HUES6 (cell line): ENCODE measurements at regions not wholly inside any gene's neighbourhood (a gene's known extent, or its start where the extent isn't known, plus 50 kb on each side); places are given as distances from the start of the nearest gene placed in this dataset.

Experiments used
- H3K27ac ChIP-seq: 2 replicates; pipeline ENCODE4 v1.7.0; 2013; ENCODE audit warnings: low read depth, mild to moderate bottlenecking, low read length, inconsistent platforms
- H3K27me3 ChIP-seq: 2 replicates; pipeline ENCODE4 v1.6.1; 2013; ENCODE audit warnings: low read length; ENCODE audit not compliant: control insufficient read depth, insufficient read depth
- H3K36me3 ChIP-seq: 2 replicates; pipeline ENCODE4 v1.6.1; 2013; ENCODE audit warnings: low read length; ENCODE audit not compliant: control insufficient read depth, insufficient read depth
- H3K4me1 ChIP-seq: 2 replicates; pipeline ENCODE4 v1.6.1; 2013; ENCODE audit warnings: low read length; ENCODE audit not compliant: control insufficient read depth, insufficient read depth
- H3K4me3 ChIP-seq: 2 replicates; pipeline ENCODE4 v1.5.1; 2013; ENCODE audit warnings: low read depth, low read length
- H3K9ac ChIP-seq: one replicate; pipeline ENCODE4 v1.6.1; 2013; ENCODE audit warnings: mild to moderate bottlenecking, low read length
- H3K9me3 ChIP-seq: 2 replicates; pipeline ENCODE4 v1.6.1; 2013; ENCODE audit warnings: low read depth, low read length; ENCODE audit not compliant: control insufficient read depth, insufficient read depth

GRCh38 chr2:234747032-234747431, 204.8 kb upstream of the SH3BP4 start:
- no peaks in the 10 kb centered on the region for H3K4me1 ChIP-seq
- H3K36me3 ChIP-seq: no peaks in the 10 kb centered on the region
- no peak overlapping the region for H3K9ac ChIP-seq
- H3K4me3 ChIP-seq: no peak overlapping the region
- H3K9me3 ChIP-seq: no peaks in the 10 kb centered on the region; the same call in 1 of the 2 replicates
- H3K27ac ChIP-seq: no peak overlapping the region
- H3K27me3 ChIP-seq: no peaks in the 10 kb centered on the region

DNA sequence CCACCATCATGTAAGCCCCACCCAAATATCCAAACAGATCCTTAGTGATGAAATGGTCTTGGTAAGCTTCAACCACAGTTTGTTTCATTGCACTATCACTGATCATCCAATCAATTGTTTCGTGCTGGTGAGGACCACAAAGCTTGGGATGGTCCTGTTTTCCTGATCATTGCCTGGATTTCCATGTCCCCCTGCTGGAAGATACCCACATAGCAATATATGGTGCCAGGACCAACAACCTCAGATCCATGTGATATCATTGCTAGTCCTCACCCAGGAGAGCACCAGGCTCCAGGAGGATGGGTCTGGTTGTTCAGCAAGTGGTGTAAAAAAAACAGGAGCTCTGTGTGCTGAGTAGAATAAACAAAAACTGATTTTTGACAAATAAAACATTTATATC, 206.5 kb upstream of the SH3BP4 start:
- Histone ChIP-seq H3K27ac (no peak overlapping the region), H3K36me3 (no peaks in the 10 kb centered on the region), H3K9me3 (no peaks in the 10 kb centered on the region; the same call in 1 of the 2 replicates), H3K9ac (no peak overlapping the region), H3K4me3 (no peak overlapping the region), H3K27me3 (no peaks in the 10 kb centered on the region), H3K4me1 (no peaks in the 10 kb centered on the region)

DNA sequence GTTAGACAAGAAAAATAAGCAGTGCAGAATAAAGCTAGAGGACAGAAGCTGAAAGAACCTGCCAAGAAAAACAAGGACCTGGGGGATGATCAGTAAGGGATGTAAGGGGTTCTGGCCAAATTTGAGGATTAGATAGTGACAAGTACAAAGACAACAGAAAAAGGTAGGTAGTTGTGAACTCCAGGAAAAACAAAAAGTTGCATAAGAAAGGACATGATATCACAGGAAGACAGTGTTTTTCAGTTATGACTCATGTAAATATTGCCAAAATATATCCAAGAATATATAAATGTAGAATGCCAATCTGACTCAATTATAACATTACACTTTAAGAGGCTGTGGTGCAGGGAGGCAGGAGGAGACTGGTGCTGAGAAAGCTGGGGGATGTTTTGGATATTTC, 209.8 kb upstream of the SH3BP4 start:
- Histone ChIP-seq H3K9me3 (peaks cover 4% of the 10 kb centered on the region; the same call in 1 of the 2 replicates), H3K4me1 (peaks cover 7% of the 10 kb centered on the region; the same call in 1 of the 2 replicates)

GRCh38 chr2:234739061-234739460, 212.8 kb upstream of the SH3BP4 start:
- Histone ChIP-seq H3K4me1 (peaks cover 7% of the 10 kb centered on the region; the same call in 1 of the 2 replicates), H3K9me3 (peaks cover 11% of the 10 kb centered on the region), H3K27me3 (no peaks in the 10 kb centered on the region), H3K9ac (no peak overlapping the region), H3K27ac (no peak overlapping the region), H3K4me3 (no peak overlapping the region), H3K36me3 (no peaks in the 10 kb centered on the region)

More for the DNA sequence above, 209.8 kb upstream of the SH3BP4 start:
- Histone ChIP-seq H3K36me3 (no peaks in the 10 kb centered on the region), H3K27ac (no peak overlapping the region), H3K4me3 (no peak overlapping the region), H3K9ac (no peak overlapping the region), H3K27me3 (no peaks in the 10 kb centered on the region)

DNA sequence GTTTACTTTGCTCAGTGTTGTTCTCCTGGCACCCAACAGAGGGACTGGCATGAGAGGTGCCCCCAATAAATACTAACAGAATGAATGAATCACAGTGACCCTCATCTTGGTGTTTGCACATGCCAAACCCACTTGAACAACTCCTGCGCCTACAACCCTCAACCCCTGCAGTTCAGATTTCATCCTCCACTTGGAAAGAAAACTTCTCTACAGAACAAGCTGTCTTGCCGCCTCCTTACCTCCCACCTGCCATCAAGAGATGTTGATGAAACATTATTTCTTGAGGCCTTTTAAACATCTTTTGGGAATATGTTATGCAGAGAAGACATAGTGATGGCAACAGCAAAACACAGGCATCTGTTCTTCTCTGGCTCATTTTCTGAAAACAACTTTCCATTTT, 216.0 kb upstream of the SH3BP4 start:
- no peak overlapping the region for H3K4me3 ChIP-seq
- no peaks in the 10 kb centered on the region for H3K27me3 ChIP-seq
- peaks cover 11% of the 10 kb centered on the region for H3K9me3 ChIP-seq
- H3K27ac ChIP-seq: no peak overlapping the region
- H3K36me3 ChIP-seq: no peaks in the 10 kb centered on the region
- H3K4me1 ChIP-seq: peaks cover 7% of the 10 kb centered on the region; the same call in 1 of the 2 replicates
- no peak overlapping the region for H3K9ac ChIP-seq

DNA sequence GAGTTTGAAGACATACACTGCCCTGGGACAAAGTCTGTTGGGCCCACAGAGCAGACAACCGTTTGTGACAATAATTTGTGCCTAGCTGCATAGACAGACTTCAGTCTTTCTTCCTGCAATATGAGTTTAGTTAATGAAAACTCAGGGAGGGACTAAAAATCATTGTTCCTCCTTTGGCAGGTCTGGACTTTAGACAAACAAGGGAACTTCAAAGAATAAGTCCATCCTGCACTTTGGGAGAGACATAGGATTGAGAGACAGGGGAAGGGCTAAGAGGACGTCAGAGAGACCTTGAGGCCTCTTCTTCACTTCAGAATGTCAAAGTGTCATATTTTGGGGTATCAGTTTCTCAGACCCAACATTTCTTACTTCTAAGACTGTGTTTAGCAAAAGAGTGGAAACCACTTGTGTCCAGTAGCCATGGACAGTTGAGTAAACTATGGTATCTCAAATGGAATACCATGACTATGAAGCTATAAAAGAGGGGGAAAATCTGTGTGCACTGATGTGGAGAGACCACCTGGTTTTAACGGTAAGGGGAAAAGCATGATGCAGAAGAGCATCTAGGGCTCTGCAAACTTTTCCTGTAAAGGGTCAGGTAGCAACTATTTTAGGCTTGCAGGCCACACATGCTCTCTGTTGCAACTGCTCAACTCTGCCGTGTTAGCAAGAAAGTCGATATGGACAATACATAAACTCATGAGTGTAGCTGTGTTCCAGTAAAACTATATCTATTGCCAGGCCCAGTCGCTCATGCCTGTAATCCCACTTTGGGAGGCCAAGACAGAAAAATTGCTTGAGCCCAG, 217.8 kb upstream of the SH3BP4 start:
- no peak overlapping the region for H3K27ac ChIP-seq
- H3K4me3 ChIP-seq: no peak overlapping the region
- H3K9ac ChIP-seq: no peak overlapping the region

DNA sequence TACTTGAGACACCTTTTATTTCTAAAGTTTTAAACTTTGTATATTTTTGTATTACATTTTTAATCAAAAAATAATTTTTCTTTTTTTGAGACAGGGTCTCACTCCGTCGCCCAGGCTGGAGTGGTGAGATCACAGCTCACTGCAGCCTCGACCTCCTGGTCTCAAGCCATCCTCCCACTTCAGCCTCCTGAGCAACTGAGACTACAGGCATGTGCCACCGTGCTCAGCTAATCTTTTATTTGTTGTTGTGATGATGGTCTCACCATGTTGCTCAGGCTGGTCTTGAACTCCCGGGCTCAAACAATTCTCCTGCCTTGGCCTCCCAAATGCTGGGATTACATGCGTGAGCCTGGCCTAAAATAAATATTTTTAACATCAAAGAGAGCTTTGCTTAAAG, 218.7 kb upstream of the SH3BP4 start:
- Histone ChIP-seq H3K9me3 (peaks cover 7% of the 10 kb centered on the region), H3K36me3 (no peaks in the 10 kb centered on the region), H3K4me1 (peaks cover 7% of the 10 kb centered on the region; the same call in 1 of the 2 replicates)

More for the DNA sequence above, 217.8 kb upstream of the SH3BP4 start:
- H3K27me3 ChIP-seq: no peaks in the 10 kb centered on the region
- H3K9me3 ChIP-seq: peaks cover 7% of the 10 kb centered on the region
- H3K36me3 ChIP-seq: no peaks in the 10 kb centered on the region
- peaks cover 7% of the 10 kb centered on the region; the same call in 1 of the 2 replicates for H3K4me1 ChIP-seq

DNA sequence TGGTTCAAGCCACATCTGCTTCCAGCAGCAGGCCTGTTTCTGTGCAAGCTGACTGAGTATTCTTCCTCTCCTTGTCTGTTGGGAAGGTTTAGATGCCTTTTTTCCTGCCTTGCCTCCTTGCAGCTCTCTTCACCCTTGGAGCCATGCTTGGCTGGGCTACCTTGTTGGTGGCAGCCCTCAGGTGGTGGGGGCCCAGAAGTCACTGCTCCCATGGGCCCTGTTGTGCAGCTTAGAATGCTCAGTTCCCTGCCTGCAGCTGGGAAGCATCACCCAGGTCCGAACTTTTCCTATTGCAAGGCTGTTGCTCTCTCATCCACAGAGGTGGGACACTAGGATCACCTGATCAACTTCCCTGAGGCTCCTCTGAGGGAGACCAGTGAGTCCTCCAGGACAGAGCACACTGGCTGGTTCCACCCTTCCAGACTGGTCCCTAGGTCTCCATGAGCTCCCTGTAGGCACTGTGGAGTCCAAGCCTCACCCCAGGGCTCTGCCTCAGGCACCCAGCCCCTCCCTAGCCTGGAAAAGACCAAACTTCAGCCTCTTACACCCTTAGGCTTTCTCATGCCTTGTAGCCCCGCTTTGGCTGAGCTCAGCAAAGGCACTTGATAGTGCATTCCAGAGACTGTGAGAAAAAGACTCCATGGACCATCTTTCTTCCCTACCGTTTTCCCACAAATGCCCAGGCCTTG, 219.3 kb upstream of the SH3BP4 start:
- H3K36me3 ChIP-seq: no peaks in the 10 kb centered on the region
- H3K4me3 ChIP-seq: no peak overlapping the region
- peaks cover 7% of the 10 kb centered on the region for H3K9me3 ChIP-seq
- no peak overlapping the region for H3K9ac ChIP-seq
- peaks cover 2% of the 10 kb centered on the region; the same call in 1 of the 2 replicates for H3K4me1 ChIP-seq
- H3K27ac ChIP-seq: no peak overlapping the region
- no peaks in the 10 kb centered on the region for H3K27me3 ChIP-seq

More for the DNA sequence above, 218.7 kb upstream of the SH3BP4 start:
- Histone ChIP-seq H3K27ac (no peak overlapping the region), H3K4me3 (no peak overlapping the region), H3K27me3 (no peaks in the 10 kb centered on the region), H3K9ac (no peak overlapping the region)

DNA sequence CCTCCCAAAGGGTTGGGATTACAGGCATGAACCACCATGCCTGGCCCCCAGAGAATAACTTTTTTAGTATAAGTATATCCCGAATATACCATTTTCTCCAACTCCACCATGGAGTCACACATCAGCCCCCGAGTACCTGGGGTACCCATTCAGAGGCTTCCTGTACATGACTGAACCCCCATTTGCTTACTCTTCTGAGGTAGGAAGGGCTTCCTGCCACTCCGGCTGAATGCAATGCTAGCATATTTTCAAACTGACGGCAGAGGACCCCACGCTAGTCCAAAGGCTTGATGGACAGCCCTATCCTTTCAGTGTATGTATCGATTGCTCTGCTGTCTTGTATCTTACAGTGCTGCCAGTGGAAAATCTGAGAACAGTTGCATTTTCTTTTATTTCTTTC, 220.6 kb upstream of the SH3BP4 start:
- Histone ChIP-seq H3K4me1 (no peaks in the 10 kb centered on the region), H3K27ac (no peak overlapping the region), H3K36me3 (no peaks in the 10 kb centered on the region), H3K9ac (no peak overlapping the region), H3K9me3 (peaks cover 7% of the 10 kb centered on the region), H3K27me3 (no peaks in the 10 kb centered on the region), H3K4me3 (no peak overlapping the region)

DNA sequence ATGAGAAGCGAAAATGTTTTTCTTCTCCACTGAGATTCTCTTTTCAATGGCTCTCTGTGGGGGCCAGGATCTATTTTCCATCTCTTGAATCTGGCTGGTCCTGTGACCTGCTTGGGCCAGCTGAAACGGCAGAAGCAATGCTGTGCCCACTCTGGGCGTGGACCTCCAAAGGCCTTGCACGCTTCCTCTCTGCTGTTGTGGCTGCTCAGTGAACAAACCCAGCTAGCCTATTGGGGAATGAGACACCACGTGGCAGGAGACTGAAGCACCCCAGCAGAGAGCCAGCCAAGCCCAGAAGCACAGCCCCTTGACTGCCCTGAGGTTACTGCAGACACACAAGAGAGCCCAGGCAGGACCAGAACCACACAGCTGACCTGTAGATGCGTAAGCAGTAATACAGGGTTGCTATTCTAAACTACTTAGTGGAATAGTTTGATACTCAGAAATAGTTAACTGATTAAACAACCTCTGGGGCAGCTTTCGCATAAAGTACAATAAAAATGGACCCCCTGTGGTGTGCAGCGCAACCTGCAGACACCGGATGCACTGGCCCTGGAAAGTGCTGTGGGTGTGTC, 221.7 kb upstream of the SH3BP4 start:
- no peaks in the 10 kb centered on the region for H3K27me3 ChIP-seq
- H3K9me3 ChIP-seq: peaks cover 5% of the 10 kb centered on the region
- no peak overlapping the region for H3K4me3 ChIP-seq
- H3K9ac ChIP-seq: no peak overlapping the region
- no peaks in the 10 kb centered on the region for H3K36me3 ChIP-seq
- H3K4me1 ChIP-seq: no peaks in the 10 kb centered on the region
- H3K27ac ChIP-seq: no peak overlapping the region
